Brain microvascular endothelial cell (primary cell): ENCODE measurements at regions not wholly inside any gene's neighbourhood (a gene's known extent, or its start where the extent isn't known, plus 50 kb on each side); places are given as distances from the start of the nearest gene placed in this dataset.

Experiments used
- DNase-seq: peaks from one replicate; pipeline ENCODE4 v3.0.0-alpha.2; 2020
- H3K27ac ChIP-seq: fragments of 250-450 bp; sonication (Bioruptor Pico); 2 replicates; pipeline ENCODE4 v1.5.1; 2020; ENCODE audit warnings: mild to moderate bottlenecking, moderate library complexity
- H3K27me3 ChIP-seq: fragments of 250-450 bp; sonication (Bioruptor Pico); replicated peaks from 2 replicates; pipeline ENCODE4 v1.5.1; 2020; ENCODE audit warnings: mild to moderate bottlenecking
- H3K36me3 ChIP-seq: fragments of 250-450 bp; sonication (Bioruptor Pico); replicated peaks from 2 replicates; pipeline ENCODE4 v1.5.1; 2020; ENCODE audit warnings: mild to moderate bottlenecking
- H3K4me3 ChIP-seq: 2 replicates; pipeline ENCODE4 v1.5.1; 2011; ENCODE audit warnings: low read depth, mild to moderate bottlenecking, control low read depth, low read length, moderate library complexity
- CTCF ChIP-seq: IDR thresholded peaks from 2 replicates; pipeline ENCODE4 v1.5.1; 2011; ENCODE audit warnings: low read depth, mild to moderate bottlenecking, moderate library complexity, low read length, control low read depth, inconsistent platforms; ENCODE audit errors: missing control alignments
- in situ Hi-C: cut with HindIII; loops from 2 replicates; pipeline ENCODE4 v1.10.0; 2017; ENCODE audit warnings: low sequenced_read_pairs, low pct_ligation_motif_present

- DNase-seq, result no peak
- Histone ChIP-seq H3K27me3 (no peaks in the 10 kb centered on the region), H3K36me3 (no peaks in the 10 kb centered on the region), H3K27ac (no peak overlapping the region), H3K4me3 (no peak overlapping the region)
- no peak for TF ChIP-seq CTCF
- in situ Hi-C loops, result no loop called here
Observed at GRCh38 chr1:50257029-50257428, 148.3 kb downstream of the ELAVL4 start.
